Activated naive CD4-positive, alpha-beta T cell treated with anti-CD3 and anti-CD28 coated beads, Interleukin-2, amount 50 U/mL, for 24 hours (primary cell): ENCODE measurements at regions not wholly inside any gene's neighbourhood (a gene's known extent, or its start where the extent isn't known, plus 50 kb on each side); places are given as distances from the start of the nearest gene placed in this dataset.

ENCODE experiments used
- H3K27ac Mint-ChIP-seq: one replicate; pipeline ENCODE4 v1.8.0; 2021; ENCODE audit warnings: mild to moderate bottlenecking, mixed read lengths
- H3K27me3 Mint-ChIP-seq: one replicate; pipeline ENCODE4 v1.8.0; 2021; ENCODE audit warnings: mixed read lengths
- H3K36me3 Mint-ChIP-seq: one replicate; pipeline ENCODE4 v1.8.0; 2021; ENCODE audit warnings: mixed read lengths
- H3K4me1 Mint-ChIP-seq: one replicate; pipeline ENCODE4 v1.8.0; 2021; ENCODE audit warnings: mixed read lengths
- H3K4me3 Mint-ChIP-seq: one replicate; pipeline ENCODE4 v1.8.0; 2021; ENCODE audit warnings: mild to moderate bottlenecking, mixed read lengths
- H3K9me3 Mint-ChIP-seq: one replicate; pipeline ENCODE4 v1.8.0; 2021; ENCODE audit warnings: mixed read lengths

DNA sequence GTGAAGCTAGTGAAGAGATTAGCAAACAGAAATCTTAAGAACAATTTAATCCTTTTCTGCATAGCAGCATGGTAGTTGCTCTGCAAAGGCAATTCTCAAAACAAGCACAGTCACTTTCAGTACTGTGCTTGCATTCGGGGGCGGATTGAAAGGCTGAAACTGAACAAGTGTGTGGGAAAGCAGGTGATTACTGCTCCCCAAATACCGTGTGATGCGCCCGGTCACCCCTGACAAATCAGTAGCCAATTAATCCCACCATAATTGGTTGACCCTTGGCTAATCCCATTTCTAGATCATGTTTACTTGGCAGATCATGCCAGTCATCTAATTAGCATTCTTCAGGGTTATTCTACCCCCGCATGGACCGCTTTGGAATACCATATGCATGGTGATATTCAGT is 76.5 kb upstream of the ADRB1 start:
- H3K27ac Mint-ChIP-seq = no peak overlapping the region
- no peak overlapping the region for H3K4me3 Mint-ChIP-seq
- H3K9me3 Mint-ChIP-seq = peaks cover 5% of the 10 kb centered on the region
- peaks cover 8% of the 10 kb centered on the region for H3K36me3 Mint-ChIP-seq
- H3K27me3 Mint-ChIP-seq = peaks cover 5% of the 10 kb centered on the region
- peaks cover 5% of the 10 kb centered on the region for H3K4me1 Mint-ChIP-seq

DNA sequence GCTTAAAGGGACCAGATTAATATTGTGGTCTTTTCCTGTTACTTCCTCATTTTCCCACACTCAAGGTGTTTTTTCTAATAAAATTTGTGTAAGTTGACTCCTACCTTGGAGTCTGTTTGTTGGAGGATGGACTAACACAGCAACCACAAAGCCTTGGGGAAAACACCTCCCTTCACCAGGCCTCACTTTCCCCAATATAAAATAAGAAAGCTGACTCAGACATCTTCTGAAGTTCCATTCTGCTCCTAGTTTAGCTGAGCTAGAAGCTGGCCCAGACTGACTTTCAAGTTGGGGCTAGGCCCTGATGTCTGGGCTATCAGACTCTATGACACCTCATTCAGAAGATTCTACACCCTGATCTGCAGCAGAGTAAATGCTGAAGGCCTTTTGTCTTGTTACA is 73.0 kb upstream of the ADRB1 start:
- Mint-ChIP-seq H3K36me3 (peaks cover 8% of the 10 kb centered on the region), H3K9me3 (no peaks in the 10 kb centered on the region), H3K27me3 (peaks cover 6% of the 10 kb centered on the region), H3K4me1 (no peaks in the 10 kb centered on the region), H3K27ac (no peak overlapping the region), H3K4me3 (no peak overlapping the region)

DNA sequence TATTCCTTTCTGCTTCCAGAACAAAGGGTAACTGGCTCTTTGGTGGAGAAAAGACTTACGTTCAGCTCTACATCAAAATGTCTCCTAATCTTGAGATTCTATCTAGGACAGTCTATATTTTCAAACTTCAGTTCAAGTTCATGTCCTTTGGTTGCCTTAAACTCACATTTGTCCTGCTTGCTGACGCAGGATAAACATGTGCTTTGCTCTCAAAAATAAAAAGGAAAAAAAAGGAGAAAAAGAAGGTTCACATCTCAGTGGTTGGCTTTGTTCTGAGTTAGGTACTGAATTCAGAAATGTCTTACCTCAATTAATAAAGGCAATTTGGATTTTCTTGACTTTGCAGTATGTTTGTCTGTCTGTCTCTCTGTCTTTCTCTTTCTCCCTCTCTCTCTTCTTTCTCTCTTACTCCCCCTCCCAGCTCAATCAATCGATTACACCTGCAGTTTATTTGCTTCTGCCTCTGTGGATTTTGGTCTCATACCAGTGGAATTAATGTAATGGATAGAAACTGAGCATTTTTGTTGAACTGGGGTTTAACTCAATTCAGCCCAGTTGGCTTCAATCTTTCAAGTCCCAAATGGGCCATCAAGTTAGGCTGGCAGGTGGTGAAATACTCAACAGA is 72.2 kb upstream of the ADRB1 start:
- Mint-ChIP-seq H3K9me3 (no peaks in the 10 kb centered on the region), H3K4me3 (no peak overlapping the region), H3K4me1 (no peaks in the 10 kb centered on the region), H3K27ac (no peak overlapping the region), H3K27me3 (peaks cover 7% of the 10 kb centered on the region), H3K36me3 (peaks cover 8% of the 10 kb centered on the region)

DNA sequence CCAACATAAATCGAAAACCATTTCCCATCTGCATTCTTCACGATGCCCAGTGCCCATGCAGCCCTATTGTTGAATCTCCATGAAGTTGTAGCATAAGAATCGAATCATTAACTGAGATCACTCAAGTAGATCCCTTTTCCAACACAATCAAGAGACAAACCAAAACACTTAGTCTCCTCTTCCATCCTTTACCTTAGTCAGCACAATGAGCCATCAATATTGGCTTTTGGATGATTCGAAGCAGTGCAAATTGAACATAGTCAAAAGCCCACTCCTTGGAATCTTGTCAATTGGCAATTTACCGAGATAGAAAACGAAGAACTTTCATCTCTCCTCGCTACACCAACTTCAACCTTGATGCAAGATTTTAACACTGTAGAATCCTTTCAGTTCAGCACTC is 66.5 kb upstream of the ADRB1 start:
- no peaks in the 10 kb centered on the region for H3K9me3 Mint-ChIP-seq
- no peaks in the 10 kb centered on the region for H3K4me1 Mint-ChIP-seq
- no peak overlapping the region for H3K4me3 Mint-ChIP-seq
- H3K36me3 Mint-ChIP-seq = no peaks in the 10 kb centered on the region
- no peak overlapping the region for H3K27ac Mint-ChIP-seq
- H3K27me3 Mint-ChIP-seq = peaks cover 4% of the 10 kb centered on the region

DNA sequence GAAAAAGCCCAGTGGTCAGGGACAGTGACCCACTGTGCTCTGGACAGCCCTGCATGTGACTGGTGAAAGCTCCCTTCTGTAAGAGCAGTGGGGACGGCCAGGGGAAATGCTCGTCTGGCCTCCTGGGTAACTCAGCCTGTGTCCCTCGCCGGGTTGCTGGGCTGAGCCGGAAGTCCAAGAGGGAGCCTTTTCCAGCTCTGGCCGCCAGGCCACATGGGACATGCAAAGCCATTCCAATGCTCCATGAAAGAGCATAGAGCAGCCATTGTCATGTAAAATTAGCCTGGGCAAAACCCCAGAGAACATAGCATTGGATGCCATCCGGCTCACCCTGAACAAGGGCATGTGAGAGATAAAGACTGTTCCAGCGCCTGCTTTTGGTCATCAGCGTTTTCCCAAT is 64.9 kb upstream of the ADRB1 start:
- Mint-ChIP-seq H3K27ac (no peak overlapping the region), H3K36me3 (no peaks in the 10 kb centered on the region), H3K4me3 (no peak overlapping the region), H3K4me1 (peaks cover 6% of the 10 kb centered on the region), H3K27me3 (peaks cover 4% of the 10 kb centered on the region), H3K9me3 (no peaks in the 10 kb centered on the region)

DNA sequence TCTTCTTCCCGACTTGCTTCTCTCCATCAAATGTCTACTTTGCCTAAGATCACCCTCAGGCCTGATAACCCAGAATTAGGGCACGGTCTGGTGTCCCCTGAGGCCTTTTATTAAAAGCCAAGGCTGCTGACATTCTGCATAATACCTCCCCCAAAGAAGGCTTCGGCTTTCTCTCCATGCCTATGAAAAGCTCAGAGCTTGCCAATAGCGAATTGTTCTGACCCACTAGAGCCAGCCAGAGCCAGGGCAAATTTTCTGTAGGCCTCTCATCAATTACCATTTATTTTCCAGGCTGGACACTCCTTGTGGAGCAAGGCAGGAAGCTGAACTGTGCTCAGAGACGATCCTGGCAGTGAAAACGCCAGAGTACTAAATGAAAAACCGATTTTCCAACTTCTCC is 64.3 kb upstream of the ADRB1 start:
- Mint-ChIP-seq H3K4me3 (no peak overlapping the region), H3K27ac (no peak overlapping the region), H3K27me3 (peaks cover 4% of the 10 kb centered on the region), H3K36me3 (no peaks in the 10 kb centered on the region), H3K9me3 (no peaks in the 10 kb centered on the region), H3K4me1 (peaks cover 8% of the 10 kb centered on the region)

DNA sequence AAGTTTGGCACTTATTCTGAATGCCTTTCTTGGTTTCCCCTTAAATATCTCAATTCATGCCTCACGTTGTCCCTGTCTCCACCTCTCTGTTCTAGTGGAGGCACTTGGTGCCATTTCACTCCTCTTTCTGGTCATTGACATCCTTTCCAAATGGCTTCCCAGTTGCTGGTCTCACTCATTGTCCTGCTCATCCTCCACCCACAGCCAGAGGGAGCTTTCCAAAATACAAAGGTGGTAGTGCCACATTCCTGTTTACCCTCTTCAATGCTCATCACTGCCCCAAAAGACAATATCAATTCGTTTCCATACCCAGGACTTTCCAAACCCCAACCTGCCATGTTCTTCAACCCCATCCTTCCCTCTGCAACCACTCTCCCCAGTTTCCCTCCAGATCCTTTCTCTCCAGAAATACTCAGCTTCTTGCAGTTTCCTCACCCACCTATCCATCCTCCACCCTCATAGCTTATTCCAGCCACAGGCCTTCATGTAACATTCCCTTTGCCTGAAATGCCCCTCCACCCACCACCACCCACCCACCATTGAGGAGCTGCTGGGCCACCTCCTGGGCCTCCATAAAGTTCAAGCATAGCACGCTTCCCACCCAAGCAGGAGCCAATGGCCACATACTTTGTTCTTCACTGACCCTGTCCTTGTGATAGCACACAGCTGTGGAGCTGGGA is 63.1 kb upstream of the ADRB1 start:
- H3K9me3 Mint-ChIP-seq = no peaks in the 10 kb centered on the region
- peaks cover 8% of the 10 kb centered on the region for H3K4me1 Mint-ChIP-seq
- no peaks in the 10 kb centered on the region for H3K36me3 Mint-ChIP-seq
- no peak overlapping the region for H3K27ac Mint-ChIP-seq
- peaks cover 2% of the 10 kb centered on the region for H3K27me3 Mint-ChIP-seq
- no peak overlapping the region for H3K4me3 Mint-ChIP-seq

DNA sequence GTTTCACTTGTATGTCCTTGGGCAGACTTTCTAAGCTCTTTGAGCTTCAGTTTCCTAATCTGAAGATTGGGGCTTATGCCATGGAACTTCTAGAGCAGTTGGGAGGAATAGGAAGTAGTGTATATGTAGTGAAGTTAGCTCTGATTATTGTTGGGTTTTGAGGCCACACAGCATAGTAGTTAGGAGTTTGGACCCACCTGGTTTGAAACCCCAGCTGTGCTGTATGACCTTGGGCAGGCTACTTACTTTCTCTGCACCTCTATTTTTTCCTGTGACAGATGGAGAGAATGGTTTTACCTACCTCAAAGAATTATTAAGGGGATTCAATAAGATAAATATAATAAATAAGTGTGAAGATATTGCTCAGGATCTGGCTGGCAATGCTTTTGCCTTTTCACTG is 61.4 kb upstream of the ADRB1 start:
- H3K4me3 Mint-ChIP-seq = no peak overlapping the region
- H3K9me3 Mint-ChIP-seq = no peaks in the 10 kb centered on the region
- H3K27ac Mint-ChIP-seq = no peak overlapping the region
- no peaks in the 10 kb centered on the region for H3K27me3 Mint-ChIP-seq
- H3K36me3 Mint-ChIP-seq = peaks cover 2% of the 10 kb centered on the region
- peaks cover 8% of the 10 kb centered on the region for H3K4me1 Mint-ChIP-seq

DNA sequence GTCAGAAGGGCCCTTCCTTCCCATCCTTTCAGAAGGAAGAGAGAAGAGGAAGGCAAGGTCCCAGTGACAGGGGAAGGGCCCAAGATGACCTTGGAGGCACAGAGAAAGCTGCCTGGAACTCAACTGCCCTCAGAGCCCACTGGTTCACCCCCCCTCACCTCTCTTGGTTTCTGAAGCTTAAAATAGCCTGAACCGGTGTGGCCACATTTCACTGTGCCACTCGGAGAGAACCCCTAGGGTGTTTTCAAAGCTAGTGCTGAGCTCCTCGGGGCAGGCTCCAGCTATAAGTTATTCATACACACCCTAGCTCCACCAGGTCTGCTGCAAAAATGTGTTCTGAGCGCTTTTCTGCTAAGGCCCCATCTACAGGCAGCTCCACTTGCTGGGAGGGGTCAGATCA is 60.9 kb upstream of the ADRB1 start:
- Mint-ChIP-seq H3K27me3 (no peaks in the 10 kb centered on the region), H3K4me1 (peaks cover 8% of the 10 kb centered on the region), H3K36me3 (peaks cover 2% of the 10 kb centered on the region), H3K4me3 (no peak overlapping the region), H3K9me3 (peaks cover 3% of the 10 kb centered on the region), H3K27ac (no peak overlapping the region)

DNA sequence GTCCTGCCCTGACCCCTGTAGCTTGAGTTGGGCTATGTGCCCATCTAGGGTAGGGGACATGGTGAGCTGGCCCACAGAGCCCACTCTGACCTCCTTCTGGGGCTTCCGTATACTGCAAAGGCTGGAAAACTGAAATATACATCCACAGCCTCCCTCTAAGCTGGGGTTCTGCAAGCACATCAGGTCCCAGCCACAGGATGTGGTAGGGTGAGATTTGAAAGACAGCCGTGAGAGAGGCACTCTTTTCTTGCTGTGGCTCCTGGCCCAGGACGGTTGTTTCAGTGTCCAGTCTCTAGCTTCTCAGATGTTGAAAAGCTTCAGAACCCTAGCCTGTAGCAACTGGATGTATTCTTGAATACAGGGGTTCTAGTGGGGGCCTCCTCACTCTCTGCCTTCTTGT is 60.1 kb upstream of the ADRB1 start:
- Mint-ChIP-seq H3K27me3 (peaks cover 2% of the 10 kb centered on the region), H3K27ac (no peak overlapping the region), H3K4me1 (peaks cover 8% of the 10 kb centered on the region), H3K4me3 (no peak overlapping the region), H3K36me3 (peaks cover 3% of the 10 kb centered on the region), H3K9me3 (peaks cover 10% of the 10 kb centered on the region)

DNA sequence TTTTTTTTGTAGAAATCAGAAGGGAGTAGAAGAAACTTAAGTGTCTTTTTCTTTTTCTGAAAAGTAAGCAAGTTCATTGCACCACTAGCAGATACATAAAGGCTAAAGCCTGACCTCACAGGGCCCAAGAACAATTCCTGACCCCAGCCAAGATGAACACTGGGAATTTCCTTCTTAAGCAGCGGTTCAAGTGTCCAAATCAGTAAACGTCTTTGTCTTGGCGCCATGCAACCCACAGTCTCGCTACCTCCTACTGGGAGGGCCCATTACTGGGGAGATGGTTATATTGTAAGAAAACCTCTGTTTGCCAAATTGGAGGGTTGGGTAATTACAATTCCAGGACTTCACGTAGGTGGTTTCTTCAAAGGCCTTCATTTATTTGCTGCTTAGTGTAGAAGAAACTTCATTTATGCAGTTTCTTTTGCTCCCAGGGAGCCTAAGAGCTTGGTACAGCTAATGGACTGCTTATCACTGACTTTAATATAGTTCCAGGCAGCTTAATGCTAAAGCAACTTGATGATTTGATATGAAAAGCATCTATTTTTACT is 58.3 kb upstream of the ADRB1 start:
- Mint-ChIP-seq H3K36me3 (peaks cover 3% of the 10 kb centered on the region), H3K27me3 (peaks cover 3% of the 10 kb centered on the region), H3K27ac (peak overlapping the region; percentile 3), H3K9me3 (peaks cover 10% of the 10 kb centered on the region), H3K4me3 (no peak overlapping the region), H3K4me1 (peaks cover 8% of the 10 kb centered on the region)

DNA sequence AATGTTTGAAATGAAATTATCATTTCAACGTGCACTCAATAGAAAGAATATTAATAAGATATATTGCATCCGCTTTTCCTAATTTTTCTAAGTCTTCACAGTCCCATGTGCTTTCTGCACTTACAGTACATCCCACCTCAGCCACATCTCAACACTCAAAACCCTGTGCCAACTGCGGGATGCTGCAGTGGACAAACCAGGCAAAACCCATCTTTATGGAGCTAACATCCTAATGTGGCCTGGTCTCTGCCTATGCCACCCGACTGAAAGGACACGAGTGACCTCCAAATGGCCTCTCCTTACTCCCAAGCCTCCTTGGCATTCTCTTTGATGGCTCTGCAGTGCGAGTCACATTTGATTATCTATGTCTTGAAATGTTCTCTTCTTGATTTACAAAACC is 57.4 kb upstream of the ADRB1 start:
- peaks cover 5% of the 10 kb centered on the region for H3K27me3 Mint-ChIP-seq
- peaks cover 3% of the 10 kb centered on the region for H3K36me3 Mint-ChIP-seq
- H3K9me3 Mint-ChIP-seq = peaks cover 10% of the 10 kb centered on the region
- H3K27ac Mint-ChIP-seq = no peak overlapping the region
- H3K4me3 Mint-ChIP-seq = no peak overlapping the region
- H3K4me1 Mint-ChIP-seq = peaks cover 9% of the 10 kb centered on the region

DNA sequence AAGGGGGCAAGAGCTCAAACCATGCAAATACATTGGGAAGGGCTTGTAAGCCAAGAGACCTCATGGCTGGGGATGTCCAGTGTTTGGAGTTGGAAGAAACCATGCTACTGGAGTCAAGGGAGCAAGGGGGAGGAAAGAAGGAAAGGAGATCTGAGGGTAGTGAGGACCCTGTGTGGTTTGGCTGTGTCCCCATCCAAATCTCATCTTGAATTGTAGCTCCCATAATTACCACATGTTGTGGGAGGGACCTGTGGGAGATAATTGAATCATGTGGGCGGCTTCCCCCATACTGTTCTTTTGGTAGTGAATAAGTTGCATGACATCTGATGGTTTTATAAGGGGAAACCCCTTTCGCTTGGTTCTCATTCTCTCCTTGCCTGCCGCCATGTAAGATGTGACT is 56.5 kb upstream of the ADRB1 start:
- Mint-ChIP-seq H3K9me3 (peaks cover 10% of the 10 kb centered on the region), H3K27ac (no peak overlapping the region), H3K36me3 (peaks cover 3% of the 10 kb centered on the region), H3K4me1 (peaks cover 15% of the 10 kb centered on the region), H3K4me3 (no peak overlapping the region), H3K27me3 (peaks cover 10% of the 10 kb centered on the region)

DNA sequence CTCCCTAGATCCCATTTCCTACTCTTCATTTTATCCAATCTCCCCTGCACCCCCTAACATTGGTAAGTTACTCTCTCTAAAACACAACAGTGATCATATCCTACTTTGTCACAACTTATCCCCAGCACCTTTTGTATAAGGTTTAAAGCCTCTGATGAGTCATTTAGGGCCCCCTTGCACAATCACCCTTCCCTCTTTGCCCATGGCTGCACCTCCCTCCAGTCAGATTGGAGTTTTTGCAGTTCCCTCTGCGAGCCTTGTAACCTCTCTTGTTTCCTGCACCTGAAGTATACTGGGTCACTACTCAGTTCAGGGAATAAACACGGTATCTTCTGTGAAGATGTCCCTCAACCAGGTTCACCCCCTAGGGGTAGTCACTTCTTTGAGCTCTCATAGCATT is 55.9 kb upstream of the ADRB1 start:
- peaks cover 15% of the 10 kb centered on the region for H3K4me1 Mint-ChIP-seq
- H3K27ac Mint-ChIP-seq = no peak overlapping the region
- H3K27me3 Mint-ChIP-seq = peaks cover 13% of the 10 kb centered on the region
- H3K4me3 Mint-ChIP-seq = no peak overlapping the region
- H3K9me3 Mint-ChIP-seq = peaks cover 10% of the 10 kb centered on the region
- H3K36me3 Mint-ChIP-seq = peaks cover 5% of the 10 kb centered on the region

DNA sequence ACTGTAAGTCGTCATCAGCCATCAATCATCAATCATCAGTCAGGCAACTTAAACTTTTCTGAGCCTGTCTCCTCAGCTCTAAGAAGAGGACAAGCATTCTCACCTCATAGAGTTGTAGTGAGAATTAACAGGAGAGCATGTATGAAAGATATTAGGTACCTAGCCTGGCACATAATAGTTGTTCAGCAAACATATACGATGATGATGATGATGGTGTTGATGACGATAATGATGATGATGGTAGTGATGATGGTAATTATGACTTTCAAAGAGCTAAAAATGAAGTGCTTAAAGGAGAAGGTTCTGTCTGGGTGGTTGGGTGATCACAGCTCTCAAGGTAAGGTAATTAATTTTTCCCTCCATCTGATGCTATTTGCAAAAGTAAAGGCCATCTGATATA is 55.1 kb upstream of the ADRB1 start:
- H3K27ac Mint-ChIP-seq = no peak overlapping the region
- H3K4me1 Mint-ChIP-seq = peaks cover 12% of the 10 kb centered on the region
- H3K9me3 Mint-ChIP-seq = peaks cover 10% of the 10 kb centered on the region
- H3K36me3 Mint-ChIP-seq = peaks cover 5% of the 10 kb centered on the region
- H3K27me3 Mint-ChIP-seq = peaks cover 16% of the 10 kb centered on the region
- no peak overlapping the region for H3K4me3 Mint-ChIP-seq

DNA sequence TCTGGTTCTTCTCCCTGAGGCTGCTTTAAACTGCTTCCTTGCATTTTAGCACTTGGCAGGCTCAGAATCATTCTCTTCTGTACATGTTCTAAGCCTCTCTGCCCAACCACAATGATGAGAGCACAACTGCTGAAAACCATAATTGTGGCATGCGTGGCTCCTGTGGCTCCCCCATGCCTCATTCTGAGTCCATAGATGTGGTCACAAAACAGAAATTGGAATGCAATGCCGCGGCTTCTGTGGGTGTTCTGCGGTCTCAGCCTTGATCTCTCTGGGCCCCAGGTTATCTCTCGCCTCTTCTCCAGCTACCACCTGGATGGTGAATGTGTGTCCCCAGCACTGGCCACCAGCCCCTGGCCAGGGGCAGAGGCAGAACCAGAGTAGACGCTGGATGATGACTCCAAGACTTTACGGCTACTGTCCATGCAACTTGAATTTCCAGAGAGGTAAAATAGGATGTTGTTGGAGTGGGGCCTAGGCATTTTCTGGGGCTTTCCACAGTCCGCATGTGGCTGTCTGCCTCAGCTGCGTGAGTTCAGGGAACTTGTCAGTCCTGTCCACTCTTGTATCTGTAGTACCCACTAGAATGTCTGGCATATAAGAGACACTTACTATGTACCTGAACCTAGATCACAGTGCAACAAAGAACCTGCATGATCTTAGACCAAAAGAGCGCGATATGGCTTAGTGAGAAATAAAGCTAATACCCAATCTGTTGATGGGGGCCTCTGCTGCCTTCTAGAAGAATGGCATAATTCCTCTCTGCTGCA is 52.4 kb upstream of the ADRB1 start:
- Mint-ChIP-seq H3K27me3 (peaks cover 19% of the 10 kb centered on the region), H3K4me1 (peaks cover 7% of the 10 kb centered on the region), H3K9me3 (peaks cover 10% of the 10 kb centered on the region), H3K4me3 (no peak overlapping the region), H3K36me3 (peaks cover 5% of the 10 kb centered on the region), H3K27ac (no peak overlapping the region)
